Smooth muscle cell (in vitro differentiated cells): ENCODE measurements at regions not wholly inside any gene's neighbourhood (a gene's known extent, or its start where the extent isn't known, plus 50 kb on each side); places are given as distances from the start of the nearest gene placed in this dataset.

ENCODE experiments used
- DNase-seq: peaks from one replicate; lab custom pipeline; 2025; ENCODE audit not compliant: unreplicated experiment; lab: John Stamatoyannopoulos, UW
- H2AFZ ChIP-seq: fragments of 200-600 bp; sonication (generic); 2 replicates; pipeline ENCODE4 v1.6.0; 2016; ENCODE audit warnings: antibody characterized with exemption, low read depth, mild to moderate bottlenecking
- H3F3A ChIP-seq: fragments of 200-600 bp; sonication (generic); 2 replicates; pipeline ENCODE4 v1.6.0; 2017; ENCODE audit warnings: antibody characterized with exemption, low read depth
- H3K27ac ChIP-seq: fragments of 200-600 bp; sonication (generic); 2 replicates; pipeline ENCODE4 v1.5.1; 2016; ENCODE audit warnings: low read depth, mild to moderate bottlenecking
- H3K27me3 ChIP-seq: fragments of 200-600 bp; sonication (generic); 2 replicates; pipeline ENCODE4 v1.6.1; 2016; ENCODE audit warnings: low read depth, mild to moderate bottlenecking
- H3K36me3 ChIP-seq: fragments of 200-600 bp; sonication (generic); 2 replicates; pipeline ENCODE4 v1.5.1; 2016; ENCODE audit warnings: low read depth
- H3K4me1 ChIP-seq: fragments of 200-600 bp; sonication (generic); 2 replicates; pipeline ENCODE4 v1.5.1; 2016; ENCODE audit warnings: low read depth
- H3K4me2 ChIP-seq: fragments of 200-600 bp; sonication (generic); 2 replicates; pipeline ENCODE4 v1.6.0; 2016; ENCODE audit warnings: mild to moderate bottlenecking
- H3K4me3 ChIP-seq: fragments of 200-600 bp; sonication (generic); 2 replicates; pipeline ENCODE4 v1.5.1; 2016; ENCODE audit warnings: mild to moderate bottlenecking
- H3K79me2 ChIP-seq: fragments of 200-600 bp; sonication (generic); 2 replicates; pipeline ENCODE4 v1.6.0; 2016; ENCODE audit warnings: low read depth, mild to moderate bottlenecking
- H3K9ac ChIP-seq: fragments of 200-600 bp; sonication (generic); 2 replicates; pipeline ENCODE4 v1.6.0; 2016; ENCODE audit warnings: low read depth
- H3K9me3 ChIP-seq: fragments of 200-600 bp; sonication (generic); replicated peaks from 2 replicates; pipeline ENCODE4 v1.5.1; 2016; ENCODE audit warnings: low read depth
- H4K20me1 ChIP-seq: fragments of 200-600 bp; sonication (generic); 2 replicates; pipeline ENCODE4 v1.6.0; 2016; ENCODE audit warnings: low read depth
- WGBS: methylation state at CpG from one replicate; pipeline ENCODE4 v1.1.7; 2016; ENCODE audit warnings: low lambda C conversion rate; 5-methylcytosine and 5-hydroxymethylcytosine counted together
- TF ChIP-seq, protein P1 (sequence below): fragments of 200-600 bp; sonication (generic); IDR thresholded peaks from 2 replicates; pipeline ENCODE4 v1.5.1; 2017; ENCODE audit warnings: borderline replicate concordance, mild to moderate bottlenecking, antibody characterized with exemption; ENCODE audit not compliant: insufficient read depth, poor library complexity, severe bottlenecking

GRCh38 chr12:86772696-86773095 is 516.5 kb upstream of the MGAT4C start:
- WGBS, result 32% methylated on average over 2 of the region's 2 CpGs
- DNase-seq, result no peak

GRCh38 chr12:86770871-86771270 is 514.7 kb upstream of the MGAT4C start:
- Histone ChIP-seq H3K4me2 (no peak overlapping the region), H3F3A (no peaks in the 10 kb centered on the region), H3K9ac (no peak overlapping the region), H3K36me3 (no peaks in the 10 kb centered on the region), H3K4me1 (no peaks in the 10 kb centered on the region), H3K27me3 (no peaks in the 10 kb centered on the region), H3K79me2 (no peaks in the 10 kb centered on the region), H3K4me3 (no peak overlapping the region), H2AFZ (no peak overlapping the region), H3K27ac (no peak overlapping the region), H3K9me3 (no peaks in the 10 kb centered on the region), H4K20me1 (no peaks in the 10 kb centered on the region)
- TF ChIP-seq, protein P1, sequence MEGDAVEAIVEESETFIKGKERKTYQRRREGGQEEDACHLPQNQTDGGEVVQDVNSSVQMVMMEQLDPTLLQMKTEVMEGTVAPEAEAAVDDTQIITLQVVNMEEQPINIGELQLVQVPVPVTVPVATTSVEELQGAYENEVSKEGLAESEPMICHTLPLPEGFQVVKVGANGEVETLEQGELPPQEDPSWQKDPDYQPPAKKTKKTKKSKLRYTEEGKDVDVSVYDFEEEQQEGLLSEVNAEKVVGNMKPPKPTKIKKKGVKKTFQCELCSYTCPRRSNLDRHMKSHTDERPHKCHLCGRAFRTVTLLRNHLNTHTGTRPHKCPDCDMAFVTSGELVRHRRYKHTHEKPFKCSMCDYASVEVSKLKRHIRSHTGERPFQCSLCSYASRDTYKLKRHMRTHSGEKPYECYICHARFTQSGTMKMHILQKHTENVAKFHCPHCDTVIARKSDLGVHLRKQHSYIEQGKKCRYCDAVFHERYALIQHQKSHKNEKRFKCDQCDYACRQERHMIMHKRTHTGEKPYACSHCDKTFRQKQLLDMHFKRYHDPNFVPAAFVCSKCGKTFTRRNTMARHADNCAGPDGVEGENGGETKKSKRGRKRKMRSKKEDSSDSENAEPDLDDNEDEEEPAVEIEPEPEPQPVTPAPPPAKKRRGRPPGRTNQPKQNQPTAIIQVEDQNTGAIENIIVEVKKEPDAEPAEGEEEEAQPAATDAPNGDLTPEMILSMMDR, result no peak
- DNase-seq, result no peak

More at GRCh38 chr12:86772696-86773095, 516.5 kb upstream of the MGAT4C start:
- no peaks in the 10 kb centered on the region for H3K27me3 ChIP-seq
- no peaks in the 10 kb centered on the region for H3F3A ChIP-seq
- no peaks in the 10 kb centered on the region for H4K20me1 ChIP-seq
- H3K27ac ChIP-seq, result no peak overlapping the region
- H3K36me3 ChIP-seq, result no peaks in the 10 kb centered on the region
- TF ChIP-seq, protein P1, result no peak
- H3K4me3 ChIP-seq, result no peak overlapping the region
- no peak overlapping the region for H3K9ac ChIP-seq
- H3K4me2 ChIP-seq, result no peak overlapping the region
- no peaks in the 10 kb centered on the region for H3K4me1 ChIP-seq
- no peak overlapping the region for H2AFZ ChIP-seq
- H3K79me2 ChIP-seq, result no peaks in the 10 kb centered on the region
- H3K9me3 ChIP-seq, result no peaks in the 10 kb centered on the region

GRCh38 chr12:86748894-86749293 is 492.7 kb upstream of the MGAT4C start:
- WGBS, result 38% methylated on average over 2 of the region's 2 CpGs
- H4K20me1 ChIP-seq, result no peaks in the 10 kb centered on the region
- no peaks in the 10 kb centered on the region for H3K9me3 ChIP-seq
- no peak overlapping the region for H3K4me3 ChIP-seq
- no peaks in the 10 kb centered on the region for H3K36me3 ChIP-seq
- H3K27ac ChIP-seq, result no peak overlapping the region
- H3F3A ChIP-seq, result no peaks in the 10 kb centered on the region
- H3K79me2 ChIP-seq, result no peaks in the 10 kb centered on the region
- H3K4me1 ChIP-seq, result no peaks in the 10 kb centered on the region
- no peak for DNase-seq
- TF ChIP-seq, protein P1, result no peak
- H3K4me2 ChIP-seq, result no peak overlapping the region
- no peak overlapping the region for H2AFZ ChIP-seq
- H3K27me3 ChIP-seq, result no peaks in the 10 kb centered on the region
- H3K9ac ChIP-seq, result no peak overlapping the region

DNA sequence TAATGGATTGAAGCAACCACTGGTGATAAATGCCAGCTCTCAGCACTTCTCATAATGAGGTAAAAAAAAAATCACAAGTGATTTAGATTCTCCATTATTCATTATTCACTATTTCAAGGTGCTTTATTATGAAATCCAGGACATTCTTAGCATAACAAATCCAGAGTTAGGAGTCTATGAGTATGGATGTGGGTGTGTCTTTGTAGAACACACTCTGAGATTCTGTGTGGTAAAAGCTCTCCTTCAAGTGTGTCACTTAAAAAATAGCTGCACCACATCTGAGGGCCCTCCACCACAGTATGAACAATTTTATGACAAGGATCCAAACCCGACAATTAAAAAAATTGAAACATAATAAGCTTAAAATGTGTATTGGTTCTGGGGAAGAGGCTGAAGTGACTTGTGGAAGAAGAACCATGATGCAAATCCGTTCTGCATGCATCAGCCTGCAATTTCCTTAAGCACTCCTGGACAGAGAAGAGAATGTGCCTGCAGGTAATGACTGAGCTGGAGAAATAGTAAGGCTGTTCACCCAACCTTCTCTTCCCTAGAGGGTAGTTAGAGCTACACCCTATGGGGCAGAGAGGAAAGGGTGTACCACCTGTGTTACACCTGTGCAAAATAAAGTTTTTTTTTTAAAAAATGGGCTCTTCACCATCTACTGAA is 488.5 kb upstream of the MGAT4C start:
- no peaks in the 10 kb centered on the region for H3K9me3 ChIP-seq
- TF ChIP-seq, protein P1, result no peak
- H3K79me2 ChIP-seq, result no peaks in the 10 kb centered on the region
- no peaks in the 10 kb centered on the region for H3K4me1 ChIP-seq
- no peak for DNase-seq
- no peak overlapping the region for H3K27ac ChIP-seq
- H3K36me3 ChIP-seq, result no peaks in the 10 kb centered on the region
- H2AFZ ChIP-seq, result no peak overlapping the region
- H3K4me3 ChIP-seq, result no peak overlapping the region
- no peaks in the 10 kb centered on the region for H3F3A ChIP-seq
- H3K27me3 ChIP-seq, result no peaks in the 10 kb centered on the region
- no peak overlapping the region for H3K9ac ChIP-seq
- no peak overlapping the region for H3K4me2 ChIP-seq
- no peaks in the 10 kb centered on the region for H4K20me1 ChIP-seq
- 81% methylated on average over 2 of the region's 2 CpGs for WGBS
